CD4-positive, alpha-beta T cell treated with Interleukin-10 for 1 hour (primary cell): ENCODE measurements at regions not wholly inside any gene's neighbourhood (a gene's known extent, or its start where the extent isn't known, plus 50 kb on each side); places are given as distances from the start of the nearest gene placed in this dataset.

ENCODE experiments used
- DNase-seq: peaks from one replicate; pipeline ENCODE4 v3.0.0-alpha.2; 2020

GRCh38 chr10:29849886-29850285 lies 209.5 kb downstream of the JCAD start:
- no peak for DNase-seq

GRCh38 chr10:29849126-29849833 lies 210.1 kb downstream of the JCAD start:
- DNase-seq, result no peak

GRCh38 chr10:29846881-29847280 lies 212.1 kb upstream of the SVIL start:
- DNase-seq, result no peak

- DNase-seq, result no peak
Measured at GRCh38 chr10:29845166-29845565, 210.4 kb upstream of the SVIL start.

GRCh38 chr10:29843143-29843542 lies 208.4 kb upstream of the SVIL start:
- DNase-seq, result no peak

- no peak for DNase-seq
Measured at GRCh38 chr10:29841724-29842649, 207.2 kb upstream of the SVIL start.

- DNase-seq, result no peak
Measured at GRCh38 chr10:29840516-29841276, 205.9 kb upstream of the SVIL start.

GRCh38 chr10:29839826-29840515 lies 205.2 kb upstream of the SVIL start:
- no peak for DNase-seq

GRCh38 chr10:29838539-29838938 lies 203.8 kb upstream of the SVIL start:
- no peak for DNase-seq

GRCh38 chr10:29837586-29837985 lies 202.8 kb upstream of the SVIL start:
- DNase-seq, result no peak

- no peak for DNase-seq
Measured at GRCh38 chr10:29836396-29836795, 201.6 kb upstream of the SVIL start.

GRCh38 chr10:29835055-29835454 lies 200.3 kb upstream of the SVIL start:
- DNase-seq, result no peak

- DNase-seq, result no peak
Measured at GRCh38 chr10:29830531-29831512, 196.1 kb upstream of the SVIL start.

- no peak for DNase-seq
Measured at GRCh38 chr10:29829776-29830175, 195.0 kb upstream of the SVIL start.

- DNase-seq, result no peak
Measured at GRCh38 chr10:29828956-29829355, 194.2 kb upstream of the SVIL start.

GRCh38 chr10:29828440-29828894 lies 193.7 kb upstream of the SVIL start:
- DNase-seq, result no peak

- DNase-seq, result no peak
Measured at GRCh38 chr10:29827512-29827911, 192.7 kb upstream of the SVIL start.

GRCh38 chr10:29826801-29827450 lies 192.2 kb upstream of the SVIL start:
- DNase-seq, result no peak

GRCh38 chr10:29826221-29826620 lies 191.4 kb upstream of the SVIL start:
- DNase-seq, result no peak

- DNase-seq, result no peak
Measured at GRCh38 chr10:29823553-29824080, 188.8 kb upstream of the SVIL start.
